ENCODE measurements at regions not wholly inside any gene's neighbourhood (a gene's known extent, or its start where the extent isn't known, plus 50 kb on each side); places are given as distances from the start of the nearest gene placed in this dataset.

DNA sequence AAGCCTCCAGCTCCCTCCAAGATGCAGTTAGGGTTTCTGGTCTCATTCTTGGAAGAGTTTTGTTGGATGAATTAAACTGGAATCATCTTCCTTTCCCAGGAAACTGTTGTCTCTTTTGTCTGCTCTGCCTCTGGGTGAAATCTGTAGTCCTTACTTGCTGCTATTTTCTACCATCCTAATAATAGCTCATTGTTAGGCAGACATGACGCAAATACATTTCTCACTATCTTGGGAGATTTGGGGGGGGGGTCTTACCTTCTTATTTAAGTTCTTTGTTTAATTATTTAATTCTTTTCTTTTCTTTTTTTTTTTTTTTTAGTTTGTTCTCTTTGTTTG is 85.4 kb upstream of the DUSP10 start:
- Histone ChIP-seq H3K27me3 (no peaks in the 10 kb centered on the region), H3K4me1 (peaks cover 0 to 2% (median 0%) of the 10 kb centered on the region in 4 donors), H3K9me3 (no peaks in the 10 kb centered on the region), H3K36me3 (no peaks in the 10 kb centered on the region), H3K27ac (no peak overlapping the region), H3K4me3 (no peak overlapping the region)
- TF ChIP-seq POLR2AphosphoS5 (IDR thresholded peaks at IDR 0.05) (no peak), EP300 (IDR thresholded peaks at IDR 0.05; ENCODE audit: low read depth) (no peak), POLR2A (IDR thresholded peaks at IDR 0.05) (no peak)
- TF ChIP-seq, protein P1, sequence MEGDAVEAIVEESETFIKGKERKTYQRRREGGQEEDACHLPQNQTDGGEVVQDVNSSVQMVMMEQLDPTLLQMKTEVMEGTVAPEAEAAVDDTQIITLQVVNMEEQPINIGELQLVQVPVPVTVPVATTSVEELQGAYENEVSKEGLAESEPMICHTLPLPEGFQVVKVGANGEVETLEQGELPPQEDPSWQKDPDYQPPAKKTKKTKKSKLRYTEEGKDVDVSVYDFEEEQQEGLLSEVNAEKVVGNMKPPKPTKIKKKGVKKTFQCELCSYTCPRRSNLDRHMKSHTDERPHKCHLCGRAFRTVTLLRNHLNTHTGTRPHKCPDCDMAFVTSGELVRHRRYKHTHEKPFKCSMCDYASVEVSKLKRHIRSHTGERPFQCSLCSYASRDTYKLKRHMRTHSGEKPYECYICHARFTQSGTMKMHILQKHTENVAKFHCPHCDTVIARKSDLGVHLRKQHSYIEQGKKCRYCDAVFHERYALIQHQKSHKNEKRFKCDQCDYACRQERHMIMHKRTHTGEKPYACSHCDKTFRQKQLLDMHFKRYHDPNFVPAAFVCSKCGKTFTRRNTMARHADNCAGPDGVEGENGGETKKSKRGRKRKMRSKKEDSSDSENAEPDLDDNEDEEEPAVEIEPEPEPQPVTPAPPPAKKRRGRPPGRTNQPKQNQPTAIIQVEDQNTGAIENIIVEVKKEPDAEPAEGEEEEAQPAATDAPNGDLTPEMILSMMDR (IDR thresholded peaks at IDR 0.05) = no peak
- intact Hi-C loops (cut with DNase I; ENCODE audit: low total_unique reads) = no loop called here
- no peak for DNase-seq
- in situ Hi-C loops (cut with MboI; ENCODE audit: low pct_ligation_motif_present in 1 of 4, low pct_unique_long_range_greater_than_20kb in 1 of 4, low sequenced_read_pairs in 3 of 4) = no loop called here
- WGBS, 2 donors (ENCODE audit: low coverage in 1 of 2) = 83 to 95% methylated on average over 1 of the region's 1 CpG

DNA sequence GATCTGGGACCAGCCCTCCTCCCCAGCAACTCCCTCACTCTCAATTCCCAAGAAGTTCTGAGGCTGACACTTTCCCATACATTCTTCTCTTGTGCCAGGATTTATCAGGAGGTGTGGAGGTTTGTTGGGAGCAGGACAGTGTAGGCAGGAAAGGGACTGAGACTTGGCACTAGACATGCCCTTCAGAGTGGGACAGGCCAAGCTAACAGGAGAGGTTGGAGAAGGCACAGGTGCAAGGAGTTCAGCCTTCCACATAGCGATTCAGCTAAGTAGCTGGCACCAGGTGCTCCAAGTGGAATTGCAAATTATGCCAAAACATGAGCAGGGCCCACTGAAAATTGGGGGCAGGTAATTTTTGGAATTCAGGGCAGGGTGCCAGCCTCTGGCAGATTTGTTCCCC is 83.0 kb upstream of the DUSP10 start:
- intact Hi-C loops (cut with DNase I; ENCODE audit: low total_unique reads) (no loop called here), in situ Hi-C loops (cut with MboI; ENCODE audit: low pct_ligation_motif_present in 1 of 4, low pct_unique_long_range_greater_than_20kb in 1 of 4, low sequenced_read_pairs in 3 of 4) (no loop called here)
- Histone ChIP-seq H3K4me1 (no peaks in the 10 kb centered on the region), H3K4me3 (no peak overlapping the region), H3K36me3 (no peaks in the 10 kb centered on the region), H3K9me3 (no peaks in the 10 kb centered on the region), H3K27ac (no peak overlapping the region), H3K27me3 (no peaks in the 10 kb centered on the region)
- no peak for DNase-seq
- 88% methylated on average over 1 of the region's 1 CpG; no CpG with 5 or more reads in 1 of the 2 donors for WGBS, 2 donors (ENCODE audit: low coverage in 1 of 2)
- TF ChIP-seq POLR2A (IDR thresholded peaks at IDR 0.05) (no peak), POLR2AphosphoS5 (IDR thresholded peaks at IDR 0.05) (no peak), EP300 (IDR thresholded peaks at IDR 0.05; ENCODE audit: low read depth) (no peak)
- TF ChIP-seq, protein P1 (IDR thresholded peaks at IDR 0.05) = no peak

DNA sequence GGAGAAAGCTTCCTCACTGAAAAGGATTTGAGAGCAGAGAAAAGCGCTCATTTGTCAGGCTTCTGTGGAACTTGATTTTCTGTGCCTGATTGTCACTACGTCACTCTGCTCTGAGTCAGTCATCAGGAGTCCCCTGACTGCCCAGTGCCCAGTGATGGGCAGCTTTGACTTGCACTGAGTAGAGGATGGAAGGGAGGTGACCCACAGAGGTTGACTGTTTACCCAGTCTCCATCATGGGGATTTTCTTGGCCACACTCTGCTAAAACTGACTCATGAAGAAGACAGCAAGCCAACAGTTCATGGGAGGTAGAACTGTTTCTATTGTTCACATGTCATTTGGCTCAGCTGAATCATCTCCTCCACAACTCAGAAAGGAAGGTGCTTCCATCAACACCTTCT is 82.1 kb upstream of the DUSP10 start:
- DNase-seq = no peak
- intact Hi-C loops (cut with DNase I; ENCODE audit: low total_unique reads) (no loop called here), in situ Hi-C loops (cut with MboI; ENCODE audit: low pct_ligation_motif_present in 1 of 4, low pct_unique_long_range_greater_than_20kb in 1 of 4, low sequenced_read_pairs in 3 of 4) (no loop called here)
- H3K36me3 ChIP-seq = no peaks in the 10 kb centered on the region
- no peaks in the 10 kb centered on the region for H3K9me3 ChIP-seq
- H3K4me3 ChIP-seq = no peak overlapping the region
- no peak for TF ChIP-seq POLR2A (IDR thresholded peaks at IDR 0.05)
- TF ChIP-seq, protein P1 (IDR thresholded peaks at IDR 0.05) = no peak
- no peak for TF ChIP-seq POLR2AphosphoS5 (IDR thresholded peaks at IDR 0.05)
- TF ChIP-seq EP300 (IDR thresholded peaks at IDR 0.05; ENCODE audit: low read depth) = no peak
- no peaks in the 10 kb centered on the region for H3K4me1 ChIP-seq
- no peaks in the 10 kb centered on the region for H3K27me3 ChIP-seq
- no peak overlapping the region for H3K27ac ChIP-seq
- 90% methylated on average over 2 of the region's 2 CpGs; no CpG with 5 or more reads in 1 of the 2 donors for WGBS, 2 donors (ENCODE audit: low coverage in 1 of 2)

DNA sequence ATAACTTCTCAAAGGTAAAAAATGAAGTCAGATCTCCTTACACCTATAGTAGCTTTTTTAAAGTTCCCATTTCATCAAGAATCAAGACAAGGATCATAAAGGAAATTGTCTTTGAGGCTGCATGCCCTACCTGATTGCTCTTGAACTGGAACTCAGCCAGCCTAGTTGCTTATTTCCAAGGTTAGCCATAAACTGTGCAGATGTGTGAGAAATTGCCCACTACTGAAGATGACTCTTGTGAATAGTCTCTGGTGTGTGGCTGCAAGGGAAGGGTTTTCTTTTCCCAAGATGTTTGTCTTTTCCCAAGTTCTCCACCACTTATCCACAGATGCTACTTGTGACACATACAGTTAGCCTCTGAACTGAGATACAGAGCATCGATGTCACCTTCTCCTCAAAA is 81.7 kb upstream of the DUSP10 start:
- DNase-seq = no peak
- intact Hi-C loops (cut with DNase I; ENCODE audit: low total_unique reads) (no loop called here), in situ Hi-C loops (cut with MboI; ENCODE audit: low pct_ligation_motif_present in 1 of 4, low pct_unique_long_range_greater_than_20kb in 1 of 4, low sequenced_read_pairs in 3 of 4) (no loop called here)
- WGBS, 2 donors (ENCODE audit: low coverage in 1 of 2) = 100% methylated on average over 1 of the region's 1 CpG; no CpG with 5 or more reads in 1 of the 2 donors
- Histone ChIP-seq H3K9me3 (no peaks in the 10 kb centered on the region), H3K4me3 (no peak overlapping the region), H3K36me3 (no peaks in the 10 kb centered on the region), H3K27ac (no peak overlapping the region), H3K27me3 (no peaks in the 10 kb centered on the region), H3K4me1 (no peaks in the 10 kb centered on the region)
- no peak for TF ChIP-seq POLR2A (IDR thresholded peaks at IDR 0.05)
- TF ChIP-seq, protein P1 (IDR thresholded peaks at IDR 0.05) = no peak
- no peak for TF ChIP-seq POLR2AphosphoS5 (IDR thresholded peaks at IDR 0.05)
- no peak for TF ChIP-seq EP300 (IDR thresholded peaks at IDR 0.05; ENCODE audit: low read depth)
